RWPE2 (cell line): ENCODE measurements at regions not wholly inside any gene's neighbourhood (a gene's known extent, or its start where the extent isn't known, plus 50 kb on each side); places are given as distances from the start of the nearest gene placed in this dataset.

Experiments
- ATAC-seq: fragments of 200-7000 bp; cut with Tn5 transposase; 3 replicates; pipeline ENCODE4 v1.9.1; 2021; ENCODE audit warnings: low read depth
- DNase-seq: peaks from one replicate; pipeline ENCODE4 v3.0.0-alpha.2; 2020; ENCODE audit warnings: low spot score
- H3K27ac ChIP-seq: fragments of 450-650 bp; 2 replicates; pipeline ENCODE4 v1.5.1; 2017; ENCODE audit warnings: mild to moderate bottlenecking; ENCODE audit not compliant: poor library complexity, severe bottlenecking
- H3K27me3 ChIP-seq: fragments of 250-450 bp; sonication (Bioruptor Pico); 2 replicates; pipeline ENCODE4 v1.5.1; 2021; ENCODE audit warnings: mild to moderate bottlenecking, moderate library complexity; ENCODE audit not compliant: insufficient read depth, poor library complexity, severe bottlenecking
- H3K36me3 ChIP-seq: fragments of 250-450 bp; sonication (Bioruptor Pico); 2 replicates; pipeline ENCODE4 v1.5.1; 2020; ENCODE audit warnings: low read depth, mild to moderate bottlenecking, moderate library complexity
- H3K4me1 ChIP-seq: fragments of 250-450 bp; sonication (Bioruptor Pico); 2 replicates; pipeline ENCODE4 v1.5.1; 2021; ENCODE audit warnings: mild to moderate bottlenecking, moderate library complexity; ENCODE audit not compliant: insufficient read depth, poor library complexity, severe bottlenecking
- H3K4me3 ChIP-seq: fragments of 250-450 bp; sonication (Bioruptor Pico); 2 replicates; pipeline ENCODE4 v1.5.1; 2021; ENCODE audit warnings: mild to moderate bottlenecking, moderate library complexity; ENCODE audit not compliant: severe bottlenecking
- H3K9me3 ChIP-seq: fragments of 250-450 bp; sonication (Bioruptor Pico); 2 replicates; pipeline ENCODE4 v1.5.1; 2021; ENCODE audit warnings: mild to moderate bottlenecking, moderate library complexity; ENCODE audit not compliant: severe bottlenecking
- CTCF ChIP-seq: fragments of 450-650 bp; IDR thresholded peaks from one replicate; pipeline ENCODE4 v1.5.1; 2017; ENCODE audit warnings: mild to moderate bottlenecking, moderate library complexity; ENCODE audit not compliant: poor library complexity, severe bottlenecking

GRCh38 chr1:216913976-216914375, 190.7 kb upstream of the ESRRG start:
- Histone ChIP-seq H3K4me3 (no peak overlapping the region), H3K4me1 (no peaks in the 10 kb centered on the region), H3K36me3 (no peaks in the 10 kb centered on the region), H3K27ac (no peak overlapping the region), H3K9me3 (no peaks in the 10 kb centered on the region), H3K27me3 (no peaks in the 10 kb centered on the region)
- ATAC-seq (no peak), DNase-seq (no peak)
- TF ChIP-seq CTCF = no peak

- Histone ChIP-seq H3K36me3 (no peaks in the 10 kb centered on the region), H3K27ac (no peak overlapping the region), H3K27me3 (no peaks in the 10 kb centered on the region), H3K4me3 (no peak overlapping the region), H3K9me3 (no peaks in the 10 kb centered on the region), H3K4me1 (no peaks in the 10 kb centered on the region)
- ATAC-seq (no peak), DNase-seq (no peak)
- no peak for TF ChIP-seq CTCF
Measured at GRCh38 chr1:216910081-216910840, 187.0 kb upstream of the ESRRG start.

GRCh38 chr1:216908126-216908525, 184.9 kb upstream of the ESRRG start:
- no peak overlapping the region for H3K4me3 ChIP-seq
- ATAC-seq (no peak), DNase-seq (no peak)
- peaks cover 11% of the 10 kb centered on the region for H3K4me1 ChIP-seq
- H3K27ac ChIP-seq = no peak overlapping the region
- no peaks in the 10 kb centered on the region for H3K36me3 ChIP-seq
- no peaks in the 10 kb centered on the region for H3K27me3 ChIP-seq
- no peaks in the 10 kb centered on the region for H3K9me3 ChIP-seq
- TF ChIP-seq CTCF = no peak

GRCh38 chr1:216907100-216907499, 183.9 kb upstream of the ESRRG start:
- no peak for DNase-seq
- H3K36me3 ChIP-seq = no peaks in the 10 kb centered on the region
- no peak overlapping the region for H3K27ac ChIP-seq
- no peak for ATAC-seq
- H3K9me3 ChIP-seq = no peaks in the 10 kb centered on the region
- no peak overlapping the region for H3K4me3 ChIP-seq
- no peaks in the 10 kb centered on the region for H3K27me3 ChIP-seq
- no peak for TF ChIP-seq CTCF
- H3K4me1 ChIP-seq = peaks cover 18% of the 10 kb centered on the region

GRCh38 chr1:216905781-216906180, 182.6 kb upstream of the ESRRG start:
- no peak for ATAC-seq
- H3K27ac ChIP-seq = no peak overlapping the region
- no peak for TF ChIP-seq CTCF

More at GRCh38 chr1:216905781-216906180, 182.6 kb upstream of the ESRRG start:
- Histone ChIP-seq H3K4me3 (no peak overlapping the region), H3K27me3 (no peaks in the 10 kb centered on the region), H3K9me3 (no peaks in the 10 kb centered on the region), H3K36me3 (no peaks in the 10 kb centered on the region), H3K4me1 (peaks cover 18% of the 10 kb centered on the region)
- no peak for DNase-seq
